Activated CD4-positive, alpha-beta T cell treated with anti-CD3 and anti-CD28 coated beads, Interleukin-2, amount 50 U/mL, for 1 hour (primary cell): ENCODE measurements at regions not wholly inside any gene's neighbourhood (a gene's known extent, or its start where the extent isn't known, plus 50 kb on each side); places are given as distances from the start of the nearest gene placed in this dataset.

Experiments used
- DNase-seq: peaks from one replicate; pipeline ENCODE4 v3.0.0-alpha.2; 2020

DNA sequence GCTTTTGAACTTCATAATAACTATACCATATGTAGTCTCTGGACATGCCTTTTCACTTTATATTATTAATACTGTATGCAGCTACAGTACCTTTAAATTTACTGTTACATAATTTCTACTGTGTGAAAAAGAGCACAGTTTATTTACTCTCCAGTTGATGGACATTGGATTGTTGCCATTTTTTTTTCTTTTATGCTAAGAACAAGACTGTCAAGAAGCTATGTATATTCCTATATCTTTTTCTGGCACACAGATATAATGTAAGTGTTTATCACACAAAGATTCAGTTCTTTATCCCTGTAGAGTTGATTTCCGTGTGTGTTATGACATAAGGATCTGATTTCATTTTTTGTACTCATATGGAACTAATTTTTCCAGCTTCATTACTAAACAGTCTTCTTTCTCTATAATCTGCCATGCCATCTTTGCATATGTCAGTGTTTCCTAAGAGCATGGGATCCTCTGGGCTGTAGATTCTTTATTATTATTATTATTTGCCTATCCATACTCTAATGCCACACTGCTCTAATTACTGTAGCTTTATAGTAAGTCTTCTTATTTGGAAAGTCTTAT is 593.0 kb upstream of the ATP2B1 start:
- no peak for DNase-seq

DNA sequence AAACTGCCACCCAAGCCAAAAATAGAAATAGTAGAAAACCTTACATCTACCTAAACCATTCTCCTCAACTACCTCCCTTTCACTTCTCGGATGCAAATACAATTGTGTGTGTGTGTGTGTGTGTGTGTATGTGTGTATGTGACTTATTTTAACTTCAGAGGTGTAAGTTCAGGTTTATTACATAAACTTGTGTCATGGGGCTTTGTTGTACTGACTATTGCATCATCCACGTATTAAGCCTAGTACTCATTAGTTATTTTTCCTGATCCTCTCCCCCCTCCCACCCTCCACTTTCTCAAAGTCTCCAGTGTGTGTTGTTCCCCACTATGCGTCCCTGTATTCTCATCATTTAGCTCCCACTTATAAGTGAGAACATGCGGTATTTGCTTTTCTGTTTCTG is 592.5 kb upstream of the ATP2B1 start:
- no peak for DNase-seq

DNA sequence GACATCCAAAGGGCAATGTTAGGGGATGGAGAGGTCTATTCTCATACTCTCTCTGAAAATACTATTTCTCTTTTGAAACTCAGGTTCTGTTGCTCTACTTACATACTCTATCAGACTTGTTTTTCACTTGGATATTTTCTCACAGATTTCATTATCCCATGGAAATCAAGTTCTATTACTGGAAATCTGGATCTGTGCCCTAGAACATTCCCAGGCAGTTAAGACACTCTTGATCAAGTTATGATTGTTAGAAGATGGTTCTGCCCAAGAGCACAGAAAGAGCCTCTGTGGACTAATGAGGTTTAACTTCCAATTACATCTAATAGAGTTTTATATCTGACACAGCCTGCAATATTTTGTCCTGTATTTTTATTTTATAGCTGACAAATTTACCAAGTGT is 591.0 kb upstream of the ATP2B1 start:
- no peak for DNase-seq

DNA sequence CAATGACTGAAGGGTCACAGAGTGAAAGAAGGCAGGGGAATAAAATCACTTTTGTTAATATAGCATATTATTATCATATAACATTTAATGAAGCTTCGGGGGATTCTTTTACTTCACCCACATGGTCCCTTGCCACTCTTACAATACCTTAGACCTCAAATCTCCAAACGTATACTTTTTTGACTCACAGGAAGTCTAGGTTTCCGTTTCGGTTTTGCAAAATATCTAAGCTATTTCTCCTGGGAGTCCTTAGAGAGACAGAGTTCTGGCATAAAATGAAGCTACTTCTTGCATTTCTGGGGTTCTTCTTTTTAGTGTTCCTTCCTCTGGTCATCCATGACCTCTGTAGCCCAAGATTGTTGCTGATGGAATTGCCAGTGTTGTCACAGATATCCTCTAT is 590.5 kb upstream of the ATP2B1 start:
- no peak for DNase-seq

DNA sequence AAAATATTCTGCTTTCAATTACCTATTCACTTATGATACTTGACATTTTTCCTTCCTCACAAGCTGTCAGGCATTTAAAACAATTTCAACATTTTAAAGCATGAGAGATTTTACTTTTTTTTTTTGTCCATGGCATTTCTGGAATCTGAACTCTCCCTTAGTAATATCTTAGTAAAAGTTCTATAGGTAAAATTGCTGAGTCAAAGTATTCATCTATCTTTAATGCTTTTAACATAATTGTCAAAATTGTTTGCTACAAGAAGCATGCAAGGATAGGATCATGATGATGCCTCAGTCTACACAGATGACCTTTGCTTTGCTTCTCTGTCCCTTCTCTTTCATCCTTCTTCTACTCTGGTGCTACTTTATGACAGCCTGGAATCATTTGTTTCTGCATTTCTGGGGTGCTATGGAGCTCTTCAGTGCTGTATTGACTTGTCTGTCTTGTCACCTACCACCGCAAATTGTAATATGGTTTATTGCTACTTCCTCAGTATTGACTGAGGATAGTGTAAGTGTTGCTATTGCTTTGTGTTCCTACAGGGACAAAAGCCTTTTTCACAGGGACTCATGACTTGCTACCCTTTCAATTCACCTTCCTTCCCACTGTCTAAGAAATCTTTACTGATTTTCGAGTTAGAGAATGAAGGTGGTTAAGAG is 589.8 kb upstream of the ATP2B1 start:
- no peak for DNase-seq

DNA sequence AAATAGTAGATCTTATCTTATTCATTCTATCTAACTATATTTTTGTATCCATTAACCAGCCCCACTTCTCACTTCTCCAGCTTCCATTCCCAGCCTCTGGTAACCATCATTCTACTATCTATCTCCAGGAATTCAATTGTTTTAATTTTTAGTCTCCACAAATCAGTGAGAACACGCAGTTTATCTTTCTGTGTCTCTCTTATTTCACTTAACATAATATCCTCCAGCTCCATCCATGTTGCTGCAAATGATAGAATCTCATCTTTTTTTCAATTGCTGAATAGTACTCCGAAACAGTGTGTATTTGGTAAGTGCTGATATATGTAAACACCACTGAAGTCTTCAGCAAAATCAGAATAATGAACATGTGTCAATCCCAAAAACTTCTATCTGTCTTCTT is 587.2 kb upstream of the ATP2B1 start:
- no peak for DNase-seq

DNA sequence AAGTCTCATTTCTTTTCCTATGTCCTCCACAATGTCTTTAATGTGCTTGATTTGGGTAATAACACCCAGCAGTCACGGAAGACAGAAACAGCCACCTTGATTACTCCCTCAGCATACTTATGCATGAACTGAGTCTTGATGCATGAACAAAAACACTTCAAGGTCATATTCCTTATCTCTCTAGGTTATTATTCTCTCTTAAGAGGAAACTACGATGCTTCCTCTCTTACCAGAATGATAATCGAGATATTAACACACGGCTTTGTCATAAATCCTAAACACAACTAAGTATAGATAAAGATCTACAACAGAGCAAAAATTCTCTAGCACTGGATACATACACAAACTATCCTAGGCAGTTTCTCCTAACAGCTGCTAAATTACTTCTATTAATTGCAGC is 583.5 kb upstream of the ATP2B1 start:
- DNase-seq: no peak

DNA sequence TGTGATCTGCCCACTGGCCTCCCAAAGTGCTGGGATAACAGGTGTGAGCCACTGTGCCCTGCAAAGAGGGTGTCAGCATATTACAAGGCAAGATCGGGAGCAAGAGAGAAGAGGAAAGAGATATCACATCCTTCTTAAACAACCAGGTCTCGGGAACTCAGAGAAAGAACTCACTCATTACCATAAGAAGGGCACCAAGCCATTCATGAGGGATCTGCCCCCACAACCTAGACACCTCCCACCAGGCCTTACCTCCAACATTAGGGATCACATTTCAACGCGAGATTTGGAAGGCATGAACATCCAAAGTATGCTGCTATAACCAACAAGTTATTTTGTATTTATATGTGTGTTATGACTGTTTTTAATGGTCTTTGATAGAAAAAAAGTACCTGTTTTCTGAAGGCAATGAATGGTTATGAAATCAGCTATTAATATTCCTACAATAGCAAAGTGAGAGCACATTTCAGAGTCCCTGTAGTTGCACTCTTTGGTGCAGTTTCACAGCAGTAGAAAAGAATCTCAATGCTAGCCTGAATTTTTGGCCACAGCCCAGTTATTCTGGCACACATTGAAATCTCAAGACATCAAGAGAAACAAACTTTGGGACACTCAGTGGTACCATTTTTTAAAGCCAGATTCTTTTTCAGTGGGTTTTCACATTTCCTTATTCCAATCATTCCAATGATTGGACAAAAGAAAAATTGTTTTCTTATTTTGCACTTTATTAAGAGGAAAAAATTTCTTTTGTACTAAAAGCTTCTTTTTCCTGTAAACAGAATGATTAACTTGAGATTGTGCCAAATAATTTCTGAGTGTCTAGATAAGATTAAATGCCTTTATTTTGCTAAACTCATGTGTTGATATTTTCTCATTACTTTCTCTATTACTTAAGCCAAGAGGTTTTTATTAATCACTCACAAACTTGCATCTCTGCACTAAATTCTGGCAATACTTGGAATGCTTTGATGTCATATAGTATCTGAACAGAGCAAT is 582.6 kb upstream of the ATP2B1 start:
- no peak for DNase-seq

DNA sequence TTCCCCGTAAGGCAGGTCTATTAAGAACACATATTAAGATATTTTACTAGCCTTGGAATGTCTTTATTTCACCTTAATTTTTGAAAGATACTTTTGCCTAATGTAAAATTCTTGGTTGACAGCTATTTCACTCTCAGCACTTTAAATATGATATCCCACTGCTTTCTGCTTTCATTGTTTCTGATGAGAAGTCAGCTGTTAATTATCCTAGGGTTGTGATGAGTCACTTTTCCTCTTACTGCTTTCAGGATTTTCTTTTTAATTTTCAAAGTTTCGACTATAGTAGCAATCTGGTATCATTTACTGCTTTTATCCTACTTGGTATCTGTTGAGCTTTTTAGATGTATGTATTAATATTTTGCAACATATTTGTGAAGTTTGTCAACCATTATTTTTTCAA is 578.9 kb upstream of the ATP2B1 start:
- no peak for DNase-seq

DNA sequence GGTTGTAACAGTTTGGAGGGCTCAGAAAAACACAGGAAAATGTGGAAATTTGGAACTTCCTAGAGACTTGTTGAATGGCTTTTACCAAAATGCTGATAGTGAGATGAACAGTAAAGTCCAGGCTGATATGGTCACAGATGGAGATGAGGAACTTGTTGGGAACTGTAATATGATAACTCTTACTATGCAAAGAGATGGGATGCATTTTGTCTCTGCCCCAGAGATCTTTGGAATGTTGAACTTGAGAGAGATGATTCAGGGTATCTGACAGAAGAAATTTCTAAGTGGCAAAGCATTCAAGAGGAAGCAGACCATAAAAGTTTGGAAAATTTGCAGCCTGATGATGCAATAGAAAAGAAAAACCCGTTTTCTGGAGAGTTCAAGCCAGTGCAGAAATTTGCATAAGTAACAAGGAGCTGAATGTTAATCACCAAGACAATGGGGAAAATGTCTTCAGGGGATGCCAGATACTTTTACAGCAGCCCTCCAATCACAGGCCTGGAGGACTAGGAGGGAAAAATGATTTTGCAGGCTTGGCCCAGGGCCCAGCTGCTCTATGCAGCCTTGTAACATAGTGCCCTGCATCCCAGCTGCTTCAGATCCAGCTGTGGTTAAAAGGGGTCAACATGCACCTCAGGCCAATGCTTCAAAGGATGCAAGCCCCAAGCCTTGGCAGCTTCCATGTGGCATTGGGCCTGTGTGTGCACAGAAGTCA is 572.7 kb upstream of the ATP2B1 start:
- no peak for DNase-seq

DNA sequence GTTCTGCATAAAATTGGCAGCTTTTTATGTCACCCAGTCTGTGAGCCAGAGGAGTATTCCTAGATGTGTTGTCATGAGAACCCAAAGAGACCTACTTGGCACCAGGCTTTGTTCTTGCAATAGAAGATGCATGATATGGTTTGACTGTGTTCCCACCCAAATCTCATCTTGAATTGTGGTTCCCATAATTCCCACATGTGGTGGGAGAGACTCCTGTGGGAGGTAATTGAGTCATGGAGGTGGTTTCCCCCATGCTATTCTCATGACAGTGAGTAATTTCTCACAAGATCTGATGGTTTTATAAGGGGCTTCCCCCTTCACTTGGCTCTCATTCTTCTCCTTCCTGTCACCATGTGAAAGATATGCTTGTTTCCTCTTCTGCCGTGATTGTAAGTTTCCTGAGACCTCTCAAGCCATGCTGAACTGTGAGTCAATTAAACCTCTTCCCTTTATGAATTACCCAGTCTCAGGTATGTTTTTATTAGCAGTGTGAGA is 572.0 kb upstream of the ATP2B1 start:
- DNase-seq: no peak

DNA sequence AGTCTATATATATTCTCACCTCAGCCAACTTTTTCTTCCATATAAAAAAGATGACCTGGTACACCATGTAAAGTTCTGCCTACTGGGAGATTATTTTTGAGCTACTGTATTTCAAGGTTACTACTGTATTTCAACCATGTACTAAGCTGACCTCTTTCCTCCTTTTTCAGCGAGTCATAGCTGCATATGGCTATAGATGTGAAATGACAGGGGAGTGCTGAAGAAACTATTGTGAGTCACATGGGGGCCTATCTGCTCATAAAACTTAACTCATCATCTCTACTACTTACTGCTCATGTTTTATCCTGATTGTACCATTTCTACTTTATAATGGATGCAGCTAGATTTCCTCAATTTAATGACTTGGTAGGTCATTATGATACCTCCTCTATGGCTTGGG is 571.4 kb upstream of the ATP2B1 start:
- DNase-seq: no peak

DNA sequence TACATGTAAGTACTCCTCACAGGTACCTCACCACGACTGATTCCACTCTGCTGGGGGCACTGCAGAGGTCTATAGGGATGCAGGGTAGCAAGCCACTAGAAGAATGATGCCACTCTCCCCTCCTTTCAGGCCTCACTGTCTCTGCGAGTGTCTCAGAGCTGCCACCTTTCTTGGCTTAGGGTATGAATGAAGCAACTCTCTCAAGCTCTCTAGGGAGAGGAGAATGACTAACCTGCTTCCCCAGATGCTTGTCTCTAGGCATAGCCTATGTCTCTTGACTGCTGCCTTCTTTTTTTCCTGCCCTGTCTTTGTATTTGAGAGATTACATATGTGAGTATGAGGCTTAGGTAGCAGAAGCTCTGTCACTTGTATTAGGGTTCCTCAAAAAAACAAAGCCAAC is 566.5 kb upstream of the ATP2B1 start:
- no peak for DNase-seq

DNA sequence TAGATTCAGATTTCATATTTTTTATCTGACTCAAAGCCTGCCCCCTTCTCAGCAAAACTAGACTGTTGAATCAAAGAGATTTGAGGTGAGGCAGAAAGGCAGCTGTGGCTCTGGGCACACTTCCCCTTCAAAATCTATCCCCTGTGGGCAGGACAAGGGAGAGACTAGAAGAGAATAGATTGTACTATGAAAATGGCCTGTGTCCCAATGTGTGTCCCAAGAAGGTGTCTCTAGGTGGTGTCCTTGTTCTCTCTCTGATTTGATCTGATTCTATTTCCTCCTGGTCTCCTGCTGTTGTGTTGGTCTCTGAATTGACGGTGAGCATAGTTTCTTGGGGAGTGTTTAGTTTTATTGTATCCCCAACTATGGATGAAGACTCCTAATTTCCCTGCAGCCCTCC is 565.8 kb upstream of the ATP2B1 start:
- DNase-seq: no peak

DNA sequence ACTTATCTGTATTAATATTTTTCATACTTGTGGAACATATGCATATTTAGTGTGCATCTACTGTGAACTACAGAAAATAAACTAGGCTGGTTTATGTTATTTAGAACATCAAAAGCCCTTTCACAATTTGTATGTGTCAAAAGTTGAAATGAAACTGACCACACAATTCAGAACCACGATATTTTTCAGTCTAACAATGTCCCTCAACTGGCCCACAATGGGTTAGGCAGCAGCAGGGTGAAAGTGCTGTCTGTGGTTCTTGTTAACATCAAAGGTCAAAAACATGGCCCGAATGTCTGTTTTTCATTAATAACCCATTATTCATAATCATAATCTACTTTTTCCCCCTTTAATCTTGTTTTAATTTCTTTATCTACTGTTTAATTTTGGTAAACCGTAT is 559.9 kb upstream of the ATP2B1 start:
- no peak for DNase-seq

DNA sequence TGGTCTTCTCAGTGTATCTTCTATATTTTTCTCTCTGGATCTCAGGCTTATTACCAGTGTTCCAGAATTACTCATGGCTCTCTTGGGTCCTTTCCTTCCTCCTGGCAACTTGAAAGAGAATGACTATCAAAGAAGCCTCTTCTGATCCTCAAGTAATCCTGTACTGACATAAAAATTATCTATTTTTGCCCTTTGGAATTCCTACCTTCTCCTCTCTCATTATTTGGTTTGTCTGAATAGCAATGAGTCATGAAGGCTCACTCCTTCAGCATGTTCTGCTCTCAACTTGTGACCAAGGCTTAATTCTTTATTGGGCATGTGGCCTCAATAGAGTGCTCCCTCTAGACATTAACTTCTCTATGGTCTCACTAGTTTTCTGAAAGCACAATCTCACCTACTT is 553.6 kb upstream of the ATP2B1 start:
- DNase-seq: no peak

DNA sequence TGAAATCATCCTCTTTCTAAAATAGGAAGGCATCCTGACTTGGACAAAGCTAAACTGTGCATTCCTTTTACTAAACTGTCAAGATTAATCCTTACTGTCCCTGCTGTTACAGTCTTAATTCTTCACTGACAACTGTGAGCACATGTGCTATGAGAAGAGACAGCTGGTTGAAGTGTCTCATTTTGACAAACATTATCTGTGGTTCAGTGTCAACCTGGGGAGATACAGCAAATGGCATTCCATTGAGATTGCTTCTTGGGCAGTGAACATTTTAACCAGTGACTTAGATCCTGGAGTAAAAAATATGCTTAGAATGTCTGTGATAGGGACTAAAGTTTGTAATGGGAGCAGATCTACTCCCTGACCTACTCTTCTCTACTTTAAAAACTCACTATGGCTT is 552.6 kb upstream of the ATP2B1 start:
- no peak for DNase-seq

DNA sequence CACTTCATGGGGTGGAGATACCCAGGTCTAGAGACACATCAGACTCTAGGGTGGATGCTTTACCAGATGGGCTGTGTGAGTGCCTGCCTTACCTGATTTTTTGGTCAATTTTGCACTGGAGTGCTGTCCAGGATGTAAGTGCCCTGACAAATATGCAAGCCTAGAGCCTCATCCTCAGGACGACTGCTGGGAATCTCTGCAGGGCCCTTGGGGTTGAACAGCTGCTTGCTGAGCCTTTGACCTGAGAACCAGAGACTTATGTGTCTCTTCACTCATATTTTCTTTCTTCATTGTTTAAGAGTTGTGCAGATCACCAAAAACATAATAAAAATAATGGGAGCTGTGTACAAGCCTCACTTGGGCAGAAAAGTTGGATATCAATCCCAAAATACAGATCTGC is 551.5 kb upstream of the ATP2B1 start:
- no peak for DNase-seq

DNA sequence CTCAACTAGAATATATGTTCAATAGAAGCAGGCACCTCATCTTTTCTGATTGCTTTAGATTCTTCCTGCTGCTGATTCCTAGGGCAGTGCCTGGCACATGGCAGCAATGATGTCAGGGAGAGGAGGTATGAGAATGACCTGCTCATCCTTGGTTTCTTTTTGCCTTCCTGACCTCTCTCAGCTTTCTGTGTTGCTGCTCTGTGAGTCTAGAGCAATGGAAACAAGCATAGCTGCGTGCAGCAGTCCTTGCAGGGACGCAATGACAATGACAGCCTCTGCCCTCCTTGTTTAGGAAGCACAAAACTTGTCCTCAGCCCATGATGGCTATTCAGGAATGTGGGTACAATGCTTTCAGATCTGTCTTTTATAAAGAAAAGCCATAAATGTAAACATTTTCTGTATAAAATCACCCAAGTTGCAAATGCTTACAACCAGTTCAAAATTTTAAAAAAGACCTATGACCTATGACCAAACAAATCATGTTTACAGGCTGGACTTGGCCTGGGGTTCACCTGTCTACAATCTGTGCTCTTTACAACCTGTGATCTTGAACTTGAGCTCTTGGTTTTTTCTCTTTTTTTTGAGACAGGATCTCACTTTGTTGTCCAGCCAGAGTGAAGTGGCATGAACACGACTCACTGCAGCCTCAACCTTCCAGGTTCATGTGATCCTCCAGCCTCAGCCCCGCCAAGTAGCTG is 549.4 kb upstream of the ATP2B1 start:
- DNase-seq: no peak

DNA sequence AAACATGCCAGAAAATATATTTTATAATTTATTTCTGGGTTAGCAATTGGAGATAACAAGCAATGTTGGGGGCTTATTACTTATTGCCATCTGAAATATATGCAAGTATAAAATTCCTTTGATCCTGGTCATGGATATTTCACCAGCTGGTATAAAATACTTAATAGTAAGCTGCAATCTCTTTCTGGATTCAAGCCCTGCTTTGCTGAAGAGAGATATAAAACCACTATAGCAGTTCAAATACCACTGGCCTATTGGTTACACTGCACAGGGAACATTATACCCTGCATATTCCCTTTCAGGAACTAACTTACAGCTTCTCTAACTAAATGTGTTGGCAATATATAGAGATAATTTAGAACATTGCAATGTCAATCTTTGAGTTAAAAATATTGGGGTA is 546.2 kb upstream of the ATP2B1 start:
- DNase-seq: no peak

DNA sequence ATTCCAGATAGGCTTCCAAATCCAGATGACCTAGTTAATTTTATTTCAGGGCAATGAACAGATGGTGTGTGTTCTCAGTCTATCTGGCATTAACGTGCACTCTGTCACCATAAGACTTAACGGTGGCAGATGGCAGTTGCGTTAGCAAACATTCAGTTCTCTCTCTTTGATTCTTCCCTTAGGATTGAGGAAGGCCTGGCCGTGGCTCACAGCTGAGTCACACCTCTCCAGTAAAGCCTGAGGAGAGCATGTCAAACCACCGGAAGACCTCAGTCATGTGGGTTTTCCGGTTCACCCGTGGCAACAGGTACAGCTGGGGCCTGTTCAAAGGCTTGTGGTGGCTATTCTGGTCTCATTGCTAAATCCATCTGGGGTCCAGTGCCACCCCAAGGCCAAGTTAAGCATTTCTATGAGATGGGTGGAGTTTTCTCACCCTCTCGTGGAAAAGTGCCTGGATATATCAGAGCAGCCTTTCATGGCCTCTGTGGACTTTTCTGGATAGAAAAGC is 545.1 kb upstream of the ATP2B1 start:
- DNase-seq: peak; percentile 18

DNA sequence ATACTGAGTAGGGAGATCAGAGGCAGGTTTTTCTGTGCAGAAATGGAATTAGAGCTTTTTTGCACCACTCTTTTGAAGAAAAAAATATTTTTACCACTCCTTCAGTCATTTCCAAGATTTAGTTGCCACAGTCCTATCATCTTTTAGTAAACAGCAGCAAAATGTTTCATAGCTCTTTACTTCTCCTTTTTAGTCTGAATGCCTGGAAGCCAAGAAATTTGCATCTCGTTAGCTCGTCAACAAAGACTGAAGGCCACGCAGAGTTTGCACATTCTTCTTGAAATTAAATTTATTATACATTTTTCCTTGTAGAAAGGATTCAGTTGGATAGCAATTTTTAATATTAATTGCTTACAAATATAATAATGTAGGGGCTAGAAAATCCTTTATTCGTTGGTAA is 544.5 kb upstream of the ATP2B1 start:
- no peak for DNase-seq
